CD14-positive monocyte (primary cell): ENCODE measurements at regions not wholly inside any gene's neighbourhood (a gene's known extent, or its start where the extent isn't known, plus 50 kb on each side); places are given as distances from the start of the nearest gene placed in this dataset.

Experiments used
- DNase-seq, 3 donors: peaks; one replicate each; pipeline ENCODE4 v3.0.0-alpha.2; 2011 to 2022
- H2AFZ ChIP-seq: 2 replicates; pipeline ENCODE4 v1.6.0; 2012; ENCODE audit warnings: mild to moderate bottlenecking, low read depth, low read length, inconsistent platforms; ENCODE audit not compliant: insufficient read depth, poor library complexity, severe bottlenecking
- H3K27ac ChIP-seq, 2 donors: 1 replicate in 1 of 2; 2 replicates in 1 of 2; pipeline ENCODE4 v1.5.1; 2012 to 2013; ENCODE audit warnings: low read length in 2 of 2, control low read depth in 1 of 2, inconsistent platforms in 1 of 2, low read depth in 1 of 2, mild to moderate bottlenecking in 1 of 2
- H3K27me3 ChIP-seq, 2 donors: one replicate each; pipeline versions ENCODE4 v1.6.0 to v1.6.1; 2011 to 2013; ENCODE audit warnings: low read length in 2 of 2; ENCODE audit not compliant: control insufficient read depth in 2 of 2, insufficient read depth in 2 of 2
- H3K36me3 ChIP-seq, 2 donors: replicated peaks in 1 of 2; 1 replicate in 1 of 2; 2 replicates in 1 of 2; pipeline versions ENCODE4 v1.5.1 to v1.6.1; 2012 to 2013; ENCODE audit warnings: low read length in 2 of 2, control low read depth in 1 of 2, inconsistent platforms in 1 of 2, mild to moderate bottlenecking in 1 of 2; ENCODE audit not compliant: insufficient read depth in 2 of 2, control insufficient read depth in 1 of 2
- H3K4me1 ChIP-seq, 2 donors: 1 replicate in 1 of 2; 2 replicates in 1 of 2; pipeline versions ENCODE4 v1.5.1 to v1.6.1; 2012 to 2013; ENCODE audit warnings: low read length in 2 of 2, control low read depth in 1 of 2, inconsistent platforms in 1 of 2, mild to moderate bottlenecking in 1 of 2, moderate library complexity in 1 of 2; ENCODE audit not compliant: insufficient read depth in 2 of 2, control insufficient read depth in 1 of 2
- H3K4me2 ChIP-seq: replicated peaks from 2 replicates; pipeline ENCODE3; 2012; ENCODE audit warnings: low read length, moderate library complexity, mild to moderate bottlenecking; ENCODE audit not compliant: poor library complexity, severe bottlenecking; ENCODE audit errors: extremely low read depth
- H3K4me3 ChIP-seq, 3 experiments: fragments of 200-600 bp in 1 of 3; sonication (generic) in 1 of 3; replicated peaks in 1 of 3; 1 replicate in 2 of 3; 2 replicates in 1 of 3; pipeline ENCODE4 v1.5.1; 2011 to 2013; ENCODE audit warnings: low read length in 3 of 3, mild to moderate bottlenecking in 3 of 3, control low read depth in 2 of 3, low read depth in 2 of 3, inconsistent platforms in 1 of 3, moderate library complexity in 1 of 3
- H3K79me2 ChIP-seq: 2 replicates; pipeline ENCODE4 v1.6.0; 2012; ENCODE audit warnings: mild to moderate bottlenecking, control low read depth, inconsistent platforms, low read length, moderate library complexity; ENCODE audit not compliant: insufficient read depth
- H3K9ac ChIP-seq: 2 replicates; pipeline ENCODE4 v1.6.0; 2017; ENCODE audit warnings: low read length, mild to moderate bottlenecking; ENCODE audit not compliant: insufficient read depth, poor library complexity, severe bottlenecking
- H3K9me3 ChIP-seq, 2 donors: replicated peaks in 1 of 2; 1 replicate in 1 of 2; 2 replicates in 1 of 2; pipeline versions ENCODE4 v1.5.1 to v1.6.1; 2012 to 2013; ENCODE audit warnings: low read length in 2 of 2, control low read depth in 1 of 2; ENCODE audit not compliant: control insufficient read depth in 1 of 2, insufficient read depth in 1 of 2
- H4K20me1 ChIP-seq: 2 replicates; pipeline ENCODE4 v1.6.0; 2012; ENCODE audit warnings: mild to moderate bottlenecking, low read length, control low read depth, moderate library complexity; ENCODE audit not compliant: insufficient read depth
- H3K27ac Mint-ChIP-seq, 7 donors: one replicate each; pipeline ENCODE4 v1.8.0; 2020; ENCODE audit warnings: mild to moderate bottlenecking in 7 of 7, mixed read lengths in 7 of 7, moderate library complexity in 6 of 7, inconsistent platforms in 2 of 7
- H3K27me3 Mint-ChIP-seq, 3 donors: one replicate each; pipeline ENCODE4 v1.8.0; 2021 to 2022; ENCODE audit warnings: low read depth in 3 of 3, mild to moderate bottlenecking in 3 of 3, mixed read lengths in 3 of 3, moderate library complexity in 3 of 3, inconsistent platforms in 1 of 3
- H3K36me3 Mint-ChIP-seq, 2 donors: one replicate each; pipeline ENCODE4 v1.8.0; 2020; ENCODE audit warnings: mixed read lengths in 2 of 2, inconsistent platforms in 1 of 2, mild to moderate bottlenecking in 1 of 2
- H3K4me1 Mint-ChIP-seq: one replicate; pipeline ENCODE4 v1.8.0; 2020; ENCODE audit warnings: mild to moderate bottlenecking, mixed read lengths
- H3K4me3 Mint-ChIP-seq, 2 donors: one replicate each; pipeline ENCODE4 v1.8.0; 2020; ENCODE audit warnings: mild to moderate bottlenecking in 2 of 2, mixed read lengths in 2 of 2, moderate library complexity in 1 of 2
- H3K9me3 Mint-ChIP-seq, 7 donors: one replicate each; pipeline ENCODE4 v1.8.0; 2020 to 2022; ENCODE audit warnings: mixed read lengths in 7 of 7, mild to moderate bottlenecking in 6 of 7, moderate library complexity in 6 of 7, inconsistent platforms in 2 of 7
- CTCF ChIP-seq: fragments of 200-600 bp; IDR thresholded peaks from one replicate; pipeline ENCODE4 v1.8.0; 2022; ENCODE audit warnings: antibody characterized with exemption, mild to moderate bottlenecking
- WGBS: methylation state at CpG from one replicate; pipeline ENCODE4 v1.1.5; 2013; ENCODE audit warnings: missing lambda C conversion rate; ENCODE audit not compliant: insufficient coverage; 5-methylcytosine and 5-hydroxymethylcytosine counted together
- intact Hi-C, 2 donors: fragments of 100-400 bp; cut with micrococcal nuclease; formaldehyde crosslinking; loops; one replicate each; pipeline versions ENCODE4 v1.15.0 to v1.15.1; 2023

DNA sequence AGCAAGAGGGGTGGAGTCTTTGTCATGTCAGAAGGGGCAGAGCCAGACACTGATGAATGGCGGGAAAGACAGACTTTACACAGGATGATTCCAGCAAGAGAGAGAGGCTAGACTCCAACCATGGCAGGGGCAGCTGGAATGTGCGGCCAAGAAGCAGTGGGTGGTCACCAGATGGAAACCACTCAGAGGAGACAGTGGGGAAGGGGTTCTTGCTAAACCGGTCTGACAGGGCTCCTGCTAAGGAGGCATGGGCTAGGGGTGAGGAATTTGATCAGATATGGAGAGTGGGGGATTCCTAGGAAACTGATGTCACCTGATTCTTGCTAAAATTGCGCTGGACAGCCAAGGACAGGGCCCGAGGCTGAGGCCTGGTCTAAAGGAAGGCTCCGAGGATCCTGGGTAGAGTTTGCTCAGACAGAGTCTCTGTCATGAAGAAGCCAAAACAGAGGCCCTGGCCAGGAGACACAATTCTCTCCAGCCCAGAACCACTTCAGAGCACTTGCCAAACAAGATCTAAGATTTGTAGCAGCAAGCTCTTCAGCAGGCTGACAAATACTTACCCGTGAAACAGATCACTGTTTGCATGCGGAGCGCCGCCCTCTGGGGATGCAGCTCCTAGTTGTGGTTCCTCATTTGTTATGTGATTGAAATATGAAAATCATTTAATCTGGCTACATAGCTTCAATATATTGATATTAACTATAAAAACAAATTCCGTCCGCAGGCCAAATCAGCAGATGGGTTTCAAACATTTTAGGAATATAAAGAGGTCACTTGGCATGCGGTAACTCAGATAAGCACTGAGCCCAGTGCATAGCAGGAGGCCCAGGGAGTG lies 377.0 kb downstream of the TCERG1L start:
- H3K79me2 ChIP-seq, result no peaks in the 10 kb centered on the region
- no peaks in the 10 kb centered on the region for H3K36me3 Mint-ChIP-seq
- H3K27ac Mint-ChIP-seq, result no peak overlapping the region
- H3K27me3 Mint-ChIP-seq, result peaks cover 3 to 6% (median 4%) of the 10 kb centered on the region in 3 donors
- no peak overlapping the region for H2AFZ ChIP-seq
- H3K4me3 Mint-ChIP-seq, result no peak overlapping the region
- no peaks in the 10 kb centered on the region for H3K9me3 Mint-ChIP-seq
- H4K20me1 ChIP-seq, result no peaks in the 10 kb centered on the region
- WGBS, result 73% methylated on average over 6 of the region's 13 CpGs
- H3K9ac ChIP-seq, result no peak overlapping the region
- H3K4me1 Mint-ChIP-seq, result no peaks in the 10 kb centered on the region
- H3K9me3 ChIP-seq, result no peaks in the 10 kb centered on the region
- H3K4me2 ChIP-seq, result no peak overlapping the region
- H3K4me1 ChIP-seq, result no peaks in the 10 kb centered on the region
- no peaks in the 10 kb centered on the region for H3K36me3 ChIP-seq
- H3K4me3 ChIP-seq, result no peak overlapping the region
- intact Hi-C loops, result no loop called here
- no peak for TF ChIP-seq CTCF
- DNase-seq, result no peak
- H3K27ac ChIP-seq, result no peak overlapping the region
- H3K27me3 ChIP-seq, result no peaks in the 10 kb centered on the region

GRCh38 chr10:130935128-130935439 lies 376.4 kb downstream of the TCERG1L start:
- Histone ChIP-seq H2AFZ (no peak overlapping the region), H3K4me2 (no peak overlapping the region), H3K27me3 (no peaks in the 10 kb centered on the region), H4K20me1 (no peaks in the 10 kb centered on the region), H3K4me1 (no peaks in the 10 kb centered on the region), H3K9ac (no peak overlapping the region), H3K9me3 (no peaks in the 10 kb centered on the region), H3K27ac (no peak overlapping the region), H3K36me3 (no peaks in the 10 kb centered on the region), H3K4me3 (no peak overlapping the region), H3K79me2 (no peaks in the 10 kb centered on the region)
- no peak for TF ChIP-seq CTCF
- 72% methylated on average over 3 of the region's 5 CpGs for WGBS
- Mint-ChIP-seq H3K4me1 (no peaks in the 10 kb centered on the region), H3K27me3 (peaks cover 4 to 6% (median 4%) of the 10 kb centered on the region in 3 donors), H3K4me3 (no peak overlapping the region), H3K36me3 (no peaks in the 10 kb centered on the region), H3K27ac (no peak overlapping the region), H3K9me3 (no peaks in the 10 kb centered on the region)
- DNase-seq, result no peak
- intact Hi-C loops, result no loop called here
